Loucy (cell line): ENCODE measurements at regions not wholly inside any gene's neighbourhood (a gene's known extent, or its start where the extent isn't known, plus 50 kb on each side); places are given as distances from the start of the nearest gene placed in this dataset.

Source experiments
- EZH2phosphoT487 ChIP-seq: fragments of 200-600 bp; IDR thresholded peaks from 2 replicates; pipeline ENCODE4 v1.6.1; 2018; ENCODE audit warnings: antibody characterized with exemption, mild to moderate bottlenecking, moderate library complexity, borderline replicate concordance
- TF ChIP-seq, protein P1 (sequence below): fragments of 200-600 bp; sonication (generic); conservative IDR thresholded peaks from 2 replicates; pipeline ENCODE4 v1.5.1; 2014; ENCODE audit warnings: mild to moderate bottlenecking, antibody characterized with exemption, low read length

- TF ChIP-seq, protein P1, sequence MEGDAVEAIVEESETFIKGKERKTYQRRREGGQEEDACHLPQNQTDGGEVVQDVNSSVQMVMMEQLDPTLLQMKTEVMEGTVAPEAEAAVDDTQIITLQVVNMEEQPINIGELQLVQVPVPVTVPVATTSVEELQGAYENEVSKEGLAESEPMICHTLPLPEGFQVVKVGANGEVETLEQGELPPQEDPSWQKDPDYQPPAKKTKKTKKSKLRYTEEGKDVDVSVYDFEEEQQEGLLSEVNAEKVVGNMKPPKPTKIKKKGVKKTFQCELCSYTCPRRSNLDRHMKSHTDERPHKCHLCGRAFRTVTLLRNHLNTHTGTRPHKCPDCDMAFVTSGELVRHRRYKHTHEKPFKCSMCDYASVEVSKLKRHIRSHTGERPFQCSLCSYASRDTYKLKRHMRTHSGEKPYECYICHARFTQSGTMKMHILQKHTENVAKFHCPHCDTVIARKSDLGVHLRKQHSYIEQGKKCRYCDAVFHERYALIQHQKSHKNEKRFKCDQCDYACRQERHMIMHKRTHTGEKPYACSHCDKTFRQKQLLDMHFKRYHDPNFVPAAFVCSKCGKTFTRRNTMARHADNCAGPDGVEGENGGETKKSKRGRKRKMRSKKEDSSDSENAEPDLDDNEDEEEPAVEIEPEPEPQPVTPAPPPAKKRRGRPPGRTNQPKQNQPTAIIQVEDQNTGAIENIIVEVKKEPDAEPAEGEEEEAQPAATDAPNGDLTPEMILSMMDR: no peak
- no peak for TF ChIP-seq EZH2phosphoT487
Observed at GRCh38 chr1:234698686-234699085, 88.7 kb upstream of the IRF2BP2 start.
